GM12878 (cell line): ENCODE measurements at regions not wholly inside any gene's neighbourhood (a gene's known extent, or its start where the extent isn't known, plus 50 kb on each side); places are given as distances from the start of the nearest gene placed in this dataset.

Experiments used
- ATAC-seq: fragments of 200-7000 bp; cut with Tn5 transposase; 3 replicates; pipeline ENCODE4 v1.9.1; 2020; ENCODE audit warnings: mild to moderate bottlenecking, moderate library complexity
- BruUV-seq: library from RNA; stranded (reverse); fragments of 400-500 nt; replicated peaks from 2 replicates; lab custom pipeline; 2021; lab: Mats Ljungman, UMichigan
- CTCF ChIA-PET: fragments of 300-600 bp; sonication (Branson Sonifier 250); formaldehyde crosslinking; extraction: SDS; loops from one replicate; lab custom pipeline; 2021; ENCODE audit warnings: inconsistent platforms; lab: Yijun Ruan, JAX
- POLR2A ChIA-PET: fragments of 350-600 bp; formaldehyde crosslinking; extraction: SDS; loops from one replicate; lab custom pipeline; 2021; ENCODE audit warnings: inconsistent platforms; lab: Charles Lee
- RAD21 ChIA-PET: fragments of 300-600 bp; sonication (Branson Sonifier 250); formaldehyde crosslinking; loops from one replicate; lab custom pipeline; 2023; ENCODE audit warnings: antibody characterized with exemption; ENCODE audit not compliant: unreplicated experiment; lab: Charles Lee
- SMC1A ChIA-PET: fragments of 300-600 bp; sonication (Branson Sonifier 250); formaldehyde crosslinking; loops from one replicate; lab custom pipeline; 2023; ENCODE audit not compliant: unreplicated experiment, uncharacterized antibody; lab: Charles Lee
- DNase-seq: peaks from one replicate; pipeline ENCODE4 v3.0.0-alpha.2; 2011; ENCODE audit warnings: low read depth, low spot score
- FAIRE-seq: peaks from 3 replicates; lab custom pipeline; 2011; peaks lifted over from hg19 to GRCh38; lab: Jason Lieb, UNC
- H2AFZ ChIP-seq: 2 replicates; pipeline ENCODE4 v1.6.0; 2011; ENCODE audit warnings: low read depth, low read length, control low read depth; ENCODE audit not compliant: control insufficient read depth
- H3K27ac ChIP-seq: 2 replicates; pipeline ENCODE4 v1.5.1; 2011; ENCODE audit warnings: control low read depth; ENCODE audit not compliant: control insufficient read depth, insufficient read depth
- H3K27me3 ChIP-seq, 2 experiments: replicated peaks in 1 of 2; 2 replicates each; pipeline versions ENCODE4 v1.6.0 to v1.6.1; 2011; ENCODE audit warnings: low read length in 1 of 2; ENCODE audit not compliant: control insufficient read depth in 2 of 2, insufficient read depth in 2 of 2
- H3K36me3 ChIP-seq, 2 experiments: 2 replicates each; pipeline ENCODE4 v1.5.1; 2011; ENCODE audit warnings: low read length in 1 of 2; ENCODE audit not compliant: control insufficient read depth in 2 of 2, insufficient read depth in 2 of 2
- H3K4me1 ChIP-seq: 2 replicates; pipeline ENCODE4 v1.6.1; 2011; ENCODE audit warnings: mild to moderate bottlenecking, low read length, moderate library complexity, mixed read lengths; ENCODE audit not compliant: control insufficient read depth, insufficient read depth
- H3K4me2 ChIP-seq: 2 replicates; pipeline ENCODE4 v1.6.0; 2011; ENCODE audit warnings: control low read depth; ENCODE audit not compliant: control insufficient read depth, insufficient read depth
- H3K4me3 ChIP-seq: fragments of 200-600 bp; sonication (generic); 2 replicates; pipeline ENCODE4 v1.5.1; 2016
- H3K79me2 ChIP-seq: 2 replicates; pipeline ENCODE4 v1.6.0; 2011; ENCODE audit warnings: low read length; ENCODE audit not compliant: control insufficient read depth, insufficient read depth
- H3K9ac ChIP-seq: 2 replicates; pipeline ENCODE4 v1.8.0; 2011; ENCODE audit warnings: low read length, control low read depth, mixed read lengths; ENCODE audit not compliant: control insufficient read depth, insufficient read depth
- H3K9me3 ChIP-seq: replicated peaks from 3 replicates; pipeline ENCODE4 v1.5.1; 2011; ENCODE audit warnings: mild to moderate bottlenecking, low read length; ENCODE audit not compliant: control insufficient read depth, insufficient read depth
- H4K20me1 ChIP-seq: 2 replicates; pipeline ENCODE4 v1.6.0; 2011; ENCODE audit not compliant: control insufficient read depth, insufficient read depth
- BACH1 ChIP-seq: fragments of 450-650 bp; IDR thresholded peaks from 2 replicates; pipeline ENCODE4 v1.6.1; 2017; ENCODE audit warnings: mild to moderate bottlenecking, borderline replicate concordance
- ETV6 ChIP-seq, 2 experiments: fragments of 450-650 bp in 1 of 2; IDR thresholded peaks in 1 of 2; conservative IDR thresholded peaks in 1 of 2; 2 replicates each; pipeline ENCODE4 v1.6.1; 2014; ENCODE audit warnings: antibody characterized with exemption in 1 of 2, borderline replicate concordance in 1 of 2, low read depth in 1 of 2, mild to moderate bottlenecking in 1 of 2, moderate library complexity in 1 of 2
- JUNB ChIP-seq: IDR thresholded peaks from 2 replicates; pipeline ENCODE4 v1.6.1; 2016; ENCODE audit warnings: antibody characterized with exemption, mild to moderate bottlenecking
- MEF2A ChIP-seq: IDR thresholded peaks from 2 replicates; pipeline ENCODE4 v1.6.1; 2011; ENCODE audit warnings: low read depth, mild to moderate bottlenecking, low read length, moderate library complexity; ENCODE audit not compliant: insufficient read depth
- MYB ChIP-seq: fragments of 150-350 bp; IDR thresholded peaks from 2 replicates; pipeline ENCODE4 v1.6.1; 2014; ENCODE audit warnings: mild to moderate bottlenecking, low read depth, low read length, borderline replicate concordance
- SIN3A ChIP-seq: IDR thresholded peaks from 2 replicates; pipeline ENCODE4 v1.6.1; 2012; ENCODE audit warnings: low read depth, low read length, improper control_type of control experiment
- YBX1 ChIP-seq: fragments of 450-650 bp; IDR thresholded peaks from 2 replicates; pipeline ENCODE4 v1.6.1; 2016; ENCODE audit warnings: antibody characterized with exemption
- WGBS: methylation state at CpG from one replicate; pipeline ENCODE4 v1.1.6; 2016; ENCODE audit warnings: low lambda C conversion rate; ENCODE audit not compliant: insufficient replicate concordance, insufficient coverage; ENCODE audit errors: missing lambda C conversion rate; 5-methylcytosine and 5-hydroxymethylcytosine counted together
- in situ Hi-C: fragments of 300-500 bp; cut with MboI; formaldehyde crosslinking; loops from 9 replicates; pipeline ENCODE4 v1.14.3; 2018; ENCODE audit warnings: mixed read lengths
- intact Hi-C: fragments of 100-400 bp; cut with micrococcal nuclease; formaldehyde crosslinking; loops from one replicate; pipeline ENCODE4 v1.14.2; 2022; ENCODE audit not compliant: unreplicated experiment
- TF ChIP-seq, protein P1 (sequence below): fragments of 450-650 bp; formaldehyde crosslinking; IDR thresholded peaks from 2 replicates; pipeline ENCODE4 v1.4.0; 2022; ENCODE audit warnings: mild to moderate bottlenecking, moderate library complexity
- TF ChIP-seq, protein P2 (sequence below): fragments of 450-650 bp; IDR thresholded peaks from 2 replicates; pipeline ENCODE4 v1.6.1; 2014; ENCODE audit warnings: mild to moderate bottlenecking
- TF ChIP-seq, protein P3 (sequence below): IDR thresholded peaks from 2 replicates; pipeline ENCODE4 v1.6.1; 2012; ENCODE audit warnings: mild to moderate bottlenecking, low read depth, low read length
- TF ChIP-seq, protein P4 (sequence below): fragments of 450-650 bp; IDR thresholded peaks from 2 replicates; pipeline ENCODE4 v1.6.1; 2017; ENCODE audit warnings: mild to moderate bottlenecking, low read depth, inconsistent platforms; ENCODE audit not compliant: poor library complexity, severe bottlenecking
- TF ChIP-seq, protein P5 (sequence below): IDR thresholded peaks from 2 replicates; pipeline ENCODE4 v1.6.1; 2011; ENCODE audit warnings: low read depth, low read length, improper control_type of control experiment, borderline replicate concordance

DNA sequence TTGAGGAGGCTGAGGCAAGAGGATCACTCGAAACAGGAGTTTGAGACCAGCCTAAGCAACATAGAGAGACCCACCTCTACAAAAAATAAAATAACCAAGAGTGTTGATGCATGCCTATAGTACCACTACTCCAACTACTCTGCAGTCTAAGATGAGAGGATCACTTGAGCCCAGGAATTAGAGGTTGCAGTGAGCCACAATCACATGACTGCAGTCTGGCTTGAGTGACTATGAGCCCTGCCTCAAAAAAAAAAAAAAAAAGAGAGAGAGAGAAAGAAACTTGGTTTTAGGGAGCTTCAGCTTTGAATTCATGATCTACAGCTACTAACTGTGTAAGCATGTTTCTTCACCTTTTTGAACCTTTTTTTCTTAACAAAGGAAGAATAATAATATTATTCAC is 119.9 kb downstream of the HNMT start:
- no peak overlapping the region for H3K9ac ChIP-seq
- H3K4me1 ChIP-seq, result no peaks in the 10 kb centered on the region
- ChIA-PET CTCF (no interaction called here), SMC1A (no interaction called here), POLR2A (no interaction called here), RAD21 (interaction anchor here (1.5 kb wide), 1 partner anchor 135 kb away, joined by 3 read pairs; no protein-coding TSS in a partner anchor)
- no TSS peak for BruUV-seq
- H3K4me3 ChIP-seq, result no peak overlapping the region
- H3K79me2 ChIP-seq, result no peaks in the 10 kb centered on the region
- FAIRE-seq (no peak), DNase-seq (no peak), ATAC-seq (no peak)
- no peak overlapping the region for H2AFZ ChIP-seq
- in situ Hi-C loops, result loop anchor here (10.0 kb wide), 1 partner anchor 169 kb away; no protein-coding TSS in a partner anchor
- TF ChIP-seq, protein P1, sequence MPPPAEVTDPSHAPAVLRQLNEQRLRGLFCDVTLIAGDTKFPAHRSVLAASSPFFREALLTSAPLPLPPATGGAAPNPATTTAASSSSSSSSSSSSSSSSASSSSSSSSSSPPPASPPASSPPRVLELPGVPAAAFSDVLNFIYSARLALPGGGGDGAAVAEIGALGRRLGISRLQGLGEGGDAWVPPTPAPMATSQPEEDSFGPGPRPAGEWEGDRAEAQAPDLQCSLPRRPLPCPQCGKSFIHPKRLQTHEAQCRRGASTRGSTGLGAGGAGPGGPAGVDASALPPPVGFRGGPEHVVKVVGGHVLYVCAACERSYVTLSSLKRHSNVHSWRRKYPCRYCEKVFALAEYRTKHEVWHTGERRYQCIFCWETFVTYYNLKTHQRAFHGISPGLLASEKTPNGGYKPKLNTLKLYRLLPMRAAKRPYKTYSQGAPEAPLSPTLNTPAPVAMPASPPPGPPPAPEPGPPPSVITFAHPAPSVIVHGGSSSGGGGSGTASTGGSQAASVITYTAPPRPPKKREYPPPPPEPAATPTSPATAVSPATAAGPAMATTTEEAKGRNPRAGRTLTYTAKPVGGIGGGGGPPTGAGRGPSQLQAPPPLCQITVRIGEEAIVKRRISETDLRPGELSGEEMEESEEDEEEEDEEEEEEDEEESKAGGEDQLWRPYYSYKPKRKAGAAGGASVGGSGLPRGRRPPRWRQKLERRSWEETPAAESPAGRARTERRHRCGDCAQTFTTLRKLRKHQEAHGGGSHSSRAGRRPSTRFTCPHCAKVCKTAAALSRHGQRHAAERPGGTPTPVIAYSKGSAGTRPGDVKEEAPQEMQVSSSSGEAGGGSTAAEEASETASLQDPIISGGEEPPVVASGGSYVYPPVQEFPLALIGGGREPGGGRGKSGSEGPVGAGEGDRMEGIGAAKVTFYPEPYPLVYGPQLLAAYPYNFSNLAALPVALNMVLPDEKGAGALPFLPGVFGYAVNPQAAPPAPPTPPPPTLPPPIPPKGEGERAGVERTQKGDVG (CRISPR knock-in tag), result no peak
- TF ChIP-seq YBX1, result no peak
- TF ChIP-seq, protein P2, sequence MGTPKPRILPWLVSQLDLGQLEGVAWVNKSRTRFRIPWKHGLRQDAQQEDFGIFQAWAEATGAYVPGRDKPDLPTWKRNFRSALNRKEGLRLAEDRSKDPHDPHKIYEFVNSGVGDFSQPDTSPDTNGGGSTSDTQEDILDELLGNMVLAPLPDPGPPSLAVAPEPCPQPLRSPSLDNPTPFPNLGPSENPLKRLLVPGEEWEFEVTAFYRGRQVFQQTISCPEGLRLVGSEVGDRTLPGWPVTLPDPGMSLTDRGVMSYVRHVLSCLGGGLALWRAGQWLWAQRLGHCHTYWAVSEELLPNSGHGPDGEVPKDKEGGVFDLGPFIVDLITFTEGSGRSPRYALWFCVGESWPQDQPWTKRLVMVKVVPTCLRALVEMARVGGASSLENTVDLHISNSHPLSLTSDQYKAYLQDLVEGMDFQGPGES, result no peak
- no peak for TF ChIP-seq ETV6 (conservative IDR thresholded peaks at IDR 0.05 in 1 of 2, IDR thresholded peaks at IDR 0.05 in 1 of 2; ENCODE audit: borderline replicate concordance in 1 of 2, low read depth in 1 of 2)
- TF ChIP-seq, protein P3, sequence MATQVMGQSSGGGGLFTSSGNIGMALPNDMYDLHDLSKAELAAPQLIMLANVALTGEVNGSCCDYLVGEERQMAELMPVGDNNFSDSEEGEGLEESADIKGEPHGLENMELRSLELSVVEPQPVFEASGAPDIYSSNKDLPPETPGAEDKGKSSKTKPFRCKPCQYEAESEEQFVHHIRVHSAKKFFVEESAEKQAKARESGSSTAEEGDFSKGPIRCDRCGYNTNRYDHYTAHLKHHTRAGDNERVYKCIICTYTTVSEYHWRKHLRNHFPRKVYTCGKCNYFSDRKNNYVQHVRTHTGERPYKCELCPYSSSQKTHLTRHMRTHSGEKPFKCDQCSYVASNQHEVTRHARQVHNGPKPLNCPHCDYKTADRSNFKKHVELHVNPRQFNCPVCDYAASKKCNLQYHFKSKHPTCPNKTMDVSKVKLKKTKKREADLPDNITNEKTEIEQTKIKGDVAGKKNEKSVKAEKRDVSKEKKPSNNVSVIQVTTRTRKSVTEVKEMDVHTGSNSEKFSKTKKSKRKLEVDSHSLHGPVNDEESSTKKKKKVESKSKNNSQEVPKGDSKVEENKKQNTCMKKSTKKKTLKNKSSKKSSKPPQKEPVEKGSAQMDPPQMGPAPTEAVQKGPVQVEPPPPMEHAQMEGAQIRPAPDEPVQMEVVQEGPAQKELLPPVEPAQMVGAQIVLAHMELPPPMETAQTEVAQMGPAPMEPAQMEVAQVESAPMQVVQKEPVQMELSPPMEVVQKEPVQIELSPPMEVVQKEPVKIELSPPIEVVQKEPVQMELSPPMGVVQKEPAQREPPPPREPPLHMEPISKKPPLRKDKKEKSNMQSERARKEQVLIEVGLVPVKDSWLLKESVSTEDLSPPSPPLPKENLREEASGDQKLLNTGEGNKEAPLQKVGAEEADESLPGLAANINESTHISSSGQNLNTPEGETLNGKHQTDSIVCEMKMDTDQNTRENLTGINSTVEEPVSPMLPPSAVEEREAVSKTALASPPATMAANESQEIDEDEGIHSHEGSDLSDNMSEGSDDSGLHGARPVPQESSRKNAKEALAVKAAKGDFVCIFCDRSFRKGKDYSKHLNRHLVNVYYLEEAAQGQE, result no peak
- TF ChIP-seq SIN3A, result no peak
- TF ChIP-seq, protein P4, sequence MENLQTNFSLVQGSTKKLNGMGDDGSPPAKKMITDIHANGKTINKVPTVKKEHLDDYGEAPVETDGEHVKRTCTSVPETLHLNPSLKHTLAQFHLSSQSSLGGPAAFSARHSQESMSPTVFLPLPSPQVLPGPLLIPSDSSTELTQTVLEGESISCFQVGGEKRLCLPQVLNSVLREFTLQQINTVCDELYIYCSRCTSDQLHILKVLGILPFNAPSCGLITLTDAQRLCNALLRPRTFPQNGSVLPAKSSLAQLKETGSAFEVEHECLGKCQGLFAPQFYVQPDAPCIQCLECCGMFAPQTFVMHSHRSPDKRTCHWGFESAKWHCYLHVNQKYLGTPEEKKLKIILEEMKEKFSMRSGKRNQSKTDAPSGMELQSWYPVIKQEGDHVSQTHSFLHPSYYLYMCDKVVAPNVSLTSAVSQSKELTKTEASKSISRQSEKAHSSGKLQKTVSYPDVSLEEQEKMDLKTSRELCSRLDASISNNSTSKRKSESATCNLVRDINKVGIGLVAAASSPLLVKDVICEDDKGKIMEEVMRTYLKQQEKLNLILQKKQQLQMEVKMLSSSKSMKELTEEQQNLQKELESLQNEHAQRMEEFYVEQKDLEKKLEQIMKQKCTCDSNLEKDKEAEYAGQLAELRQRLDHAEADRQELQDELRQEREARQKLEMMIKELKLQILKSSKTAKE, result no peak
- TF ChIP-seq JUNB, result no peak
- TF ChIP-seq MYB, result no peak
- TF ChIP-seq, protein P5, sequence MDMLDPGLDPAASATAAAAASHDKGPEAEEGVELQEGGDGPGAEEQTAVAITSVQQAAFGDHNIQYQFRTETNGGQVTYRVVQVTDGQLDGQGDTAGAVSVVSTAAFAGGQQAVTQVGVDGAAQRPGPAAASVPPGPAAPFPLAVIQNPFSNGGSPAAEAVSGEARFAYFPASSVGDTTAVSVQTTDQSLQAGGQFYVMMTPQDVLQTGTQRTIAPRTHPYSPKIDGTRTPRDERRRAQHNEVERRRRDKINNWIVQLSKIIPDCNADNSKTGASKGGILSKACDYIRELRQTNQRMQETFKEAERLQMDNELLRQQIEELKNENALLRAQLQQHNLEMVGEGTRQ, result no peak
- no peak for TF ChIP-seq MEF2A
- TF ChIP-seq BACH1, result no peak
- WGBS, result 7% methylated on average over 1 of the region's 1 CpG
- H4K20me1 ChIP-seq, result no peaks in the 10 kb centered on the region
- no peaks in the 10 kb centered on the region for H3K27me3 ChIP-seq
- no peaks in the 10 kb centered on the region for H3K9me3 ChIP-seq
- no peak overlapping the region for H3K27ac ChIP-seq
- H3K4me2 ChIP-seq, result no peak overlapping the region
- H3K36me3 ChIP-seq, result no peaks in the 10 kb centered on the region
- intact Hi-C loops, result no loop called here
